ENCODE measurements at regions not wholly inside any gene's neighbourhood (a gene's known extent, or its start where the extent isn't known, plus 50 kb on each side); places are given as distances from the start of the nearest gene placed in this dataset.
"Not testable (repeated sequence)": the region's sequence is repeated elsewhere in the genome, so short reads cannot be mapped to it uniquely, and the experiment has no call there.

- no peak overlapping the region for H3K27ac ChIP-seq
- TF ChIP-seq, protein P1, sequence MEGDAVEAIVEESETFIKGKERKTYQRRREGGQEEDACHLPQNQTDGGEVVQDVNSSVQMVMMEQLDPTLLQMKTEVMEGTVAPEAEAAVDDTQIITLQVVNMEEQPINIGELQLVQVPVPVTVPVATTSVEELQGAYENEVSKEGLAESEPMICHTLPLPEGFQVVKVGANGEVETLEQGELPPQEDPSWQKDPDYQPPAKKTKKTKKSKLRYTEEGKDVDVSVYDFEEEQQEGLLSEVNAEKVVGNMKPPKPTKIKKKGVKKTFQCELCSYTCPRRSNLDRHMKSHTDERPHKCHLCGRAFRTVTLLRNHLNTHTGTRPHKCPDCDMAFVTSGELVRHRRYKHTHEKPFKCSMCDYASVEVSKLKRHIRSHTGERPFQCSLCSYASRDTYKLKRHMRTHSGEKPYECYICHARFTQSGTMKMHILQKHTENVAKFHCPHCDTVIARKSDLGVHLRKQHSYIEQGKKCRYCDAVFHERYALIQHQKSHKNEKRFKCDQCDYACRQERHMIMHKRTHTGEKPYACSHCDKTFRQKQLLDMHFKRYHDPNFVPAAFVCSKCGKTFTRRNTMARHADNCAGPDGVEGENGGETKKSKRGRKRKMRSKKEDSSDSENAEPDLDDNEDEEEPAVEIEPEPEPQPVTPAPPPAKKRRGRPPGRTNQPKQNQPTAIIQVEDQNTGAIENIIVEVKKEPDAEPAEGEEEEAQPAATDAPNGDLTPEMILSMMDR (conservative IDR thresholded peaks at IDR 0.05), result no peak
Measured at GRCh38 chr7:10418985-10419384, 554.7 kb upstream of the PHF14 start.

DNA sequence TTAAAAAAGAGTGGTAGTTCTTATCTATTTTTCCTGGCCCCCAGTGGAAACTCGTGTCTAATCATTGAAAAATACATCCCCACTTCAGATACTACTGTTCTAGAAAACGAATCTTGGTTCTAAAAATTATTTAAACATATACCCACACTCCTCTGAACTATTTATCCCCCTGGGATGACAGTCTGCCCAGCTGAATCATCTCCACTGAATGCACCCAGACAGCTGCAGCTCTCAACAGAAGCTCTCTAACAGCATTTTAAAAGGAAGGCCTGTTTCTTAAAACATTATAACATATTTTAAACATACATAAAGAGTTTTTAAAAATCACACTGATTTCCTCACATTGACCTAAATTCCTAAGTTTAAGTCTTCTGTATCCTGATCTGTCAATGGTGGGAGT, 544.6 kb upstream of the PHF14 start:
- TF ChIP-seq, protein P1 (conservative IDR thresholded peaks at IDR 0.05), result no peak
- no peak overlapping the region for H3K27ac ChIP-seq

DNA sequence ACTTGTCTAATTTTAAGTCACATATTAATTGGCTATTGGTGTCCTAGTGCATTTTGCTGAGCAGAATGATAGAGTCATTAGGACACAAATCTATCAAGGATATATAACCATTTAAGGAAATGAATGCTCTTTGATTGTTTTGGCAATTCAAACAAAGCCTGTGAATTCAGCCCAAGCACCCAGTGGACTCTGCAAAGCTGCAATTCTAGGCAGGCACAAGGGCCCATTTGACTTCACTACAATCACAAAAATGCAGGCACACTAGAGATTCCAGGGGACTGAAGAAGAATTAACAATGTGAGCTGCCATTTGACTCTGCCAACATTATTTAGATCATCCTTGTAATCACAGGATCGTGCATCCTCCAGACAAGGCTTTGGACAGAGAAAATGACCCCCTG, 544.2 kb upstream of the PHF14 start:
- TF ChIP-seq, protein P1 (conservative IDR thresholded peaks at IDR 0.05), result no peak
- no peak overlapping the region for H3K27ac ChIP-seq

DNA sequence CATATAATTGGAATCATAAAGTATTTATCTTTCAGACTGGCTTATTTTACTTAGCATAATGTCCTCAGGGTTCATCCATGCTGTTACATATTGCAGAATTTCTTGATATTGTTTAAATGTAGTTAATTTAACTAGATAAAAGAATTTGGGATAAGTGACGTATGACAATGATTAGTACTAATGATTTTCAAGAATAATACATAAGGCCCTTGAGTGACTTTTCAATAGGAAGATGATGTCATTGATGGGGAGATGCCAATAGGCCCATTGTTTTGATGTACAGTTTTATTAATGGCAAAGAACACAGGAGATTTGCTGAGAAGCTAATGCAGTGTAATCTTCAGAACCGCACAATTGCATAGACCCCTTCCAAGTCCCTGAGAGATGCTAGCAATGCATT, 537.4 kb upstream of the PHF14 start:
- H3K27ac ChIP-seq, result no peak overlapping the region
- TF ChIP-seq, protein P1 (conservative IDR thresholded peaks at IDR 0.05), result no peak

DNA sequence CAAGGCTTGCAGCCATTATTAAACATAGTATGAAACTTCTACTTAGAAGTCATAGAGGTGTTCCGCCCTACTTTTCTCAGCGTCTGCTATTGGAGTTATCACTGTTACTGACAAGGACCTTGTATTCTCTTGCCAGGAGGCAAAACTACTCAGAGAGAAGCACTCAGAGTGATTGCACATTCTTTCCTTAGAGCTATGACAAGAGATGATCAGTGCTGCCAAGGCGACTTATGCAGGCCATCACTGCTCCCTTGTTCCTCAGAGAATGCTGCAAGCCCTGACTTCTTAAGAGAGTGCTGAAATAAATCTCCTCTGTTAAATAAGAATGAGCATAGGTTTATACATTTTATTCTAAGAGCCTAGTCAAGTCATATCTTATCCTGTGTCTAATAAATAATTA, 534.6 kb upstream of the PHF14 start:
- no peak overlapping the region for H3K27ac ChIP-seq
- TF ChIP-seq, protein P1 (conservative IDR thresholded peaks at IDR 0.05), result no peak

- no peak overlapping the region for H3K27ac ChIP-seq
- TF ChIP-seq, protein P1 (conservative IDR thresholded peaks at IDR 0.05), result no peak
Measured at GRCh38 chr7:10455936-10456335, 517.7 kb upstream of the PHF14 start.

- H3K27ac ChIP-seq, result no peak overlapping the region
- TF ChIP-seq, protein P1 (conservative IDR thresholded peaks at IDR 0.05), result no peak
Measured at GRCh38 chr7:10460474-10460873, 513.2 kb upstream of the PHF14 start.

DNA sequence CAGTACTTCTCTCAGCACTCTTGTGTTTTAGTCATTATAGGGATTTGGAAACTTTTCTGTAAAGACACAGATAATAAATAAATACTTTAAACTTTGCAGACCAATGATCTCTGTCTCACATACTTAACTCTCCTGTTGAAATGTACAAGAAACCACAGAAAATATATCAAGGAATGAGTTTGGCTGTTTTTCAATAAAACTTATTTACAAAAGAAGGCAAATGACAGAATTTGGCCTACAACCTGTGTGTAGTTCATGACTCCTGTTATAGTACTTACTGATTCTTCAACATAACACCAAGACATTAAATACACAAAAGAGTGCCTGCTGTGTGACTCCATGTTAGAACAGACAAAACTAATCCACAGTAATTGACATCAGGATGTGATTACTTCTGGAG, 510.0 kb upstream of the PHF14 start:
- TF ChIP-seq, protein P1 (conservative IDR thresholded peaks at IDR 0.05), result no peak

DNA sequence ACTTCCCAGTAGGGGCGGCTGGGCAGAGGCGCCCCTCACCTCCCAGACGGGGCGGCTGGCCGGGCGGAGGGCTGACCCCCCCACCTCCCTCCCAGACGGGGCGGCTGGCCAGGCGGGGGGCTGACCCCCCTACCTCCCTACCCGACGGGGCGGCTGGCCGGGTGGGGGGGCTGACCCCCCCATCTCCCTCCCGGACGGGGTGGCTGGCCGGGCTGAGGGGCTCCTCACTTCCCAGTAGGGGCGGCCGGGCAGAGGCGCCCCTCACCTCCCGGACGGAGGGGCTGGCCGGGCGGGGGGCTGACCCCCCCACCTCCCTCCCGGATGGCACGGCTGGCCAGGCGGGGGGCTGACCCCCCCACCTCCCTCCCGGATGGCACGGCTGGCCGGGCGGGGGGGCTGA, 508.1 kb upstream of the PHF14 start:
- H3K27ac ChIP-seq, result not testable (repeated sequence)

More for the DNA sequence above, 510.0 kb upstream of the PHF14 start:
- H3K27ac ChIP-seq, result no peak overlapping the region
